GM23338 (cell line): ENCODE measurements at regions not wholly inside any gene's neighbourhood (a gene's known extent, or its start where the extent isn't known, plus 50 kb on each side); places are given as distances from the start of the nearest gene placed in this dataset.
A peak's percentile ranks its signal among the peaks of the same experiment; 100 is the strongest.

Source experiments
- ATAC-seq: fragments of 200-7000 bp; cut with Tn5 transposase; 3 replicates; pipeline ENCODE4 v1.9.1; 2020
- DNase-seq: peaks from one replicate; pipeline ENCODE4 v3.0.0-alpha.2; 2015; ENCODE audit warnings: low spot score
- H2AFZ ChIP-seq: fragments of 200-600 bp; sonication (generic); 2 replicates; pipeline ENCODE4 v1.8.0; 2016; ENCODE audit warnings: antibody characterized with exemption, mild to moderate bottlenecking, moderate library complexity
- H3F3A ChIP-seq: fragments of 200-600 bp; sonication (generic); replicated peaks from 2 replicates; pipeline ENCODE4 v1.8.0; 2017; ENCODE audit warnings: antibody characterized with exemption, mixed run types, low read depth
- H3K27ac ChIP-seq: fragments of 200-600 bp; sonication (generic); 2 replicates; pipeline ENCODE4 v1.6.1; 2016; ENCODE audit warnings: low read depth
- H3K27me3 ChIP-seq: fragments of 200-600 bp; sonication (generic); 2 replicates; pipeline ENCODE4 v1.8.0; 2016; ENCODE audit warnings: mild to moderate bottlenecking, mixed run types, moderate library complexity; ENCODE audit not compliant: insufficient read depth
- H3K36me3 ChIP-seq: fragments of 200-600 bp; sonication (generic); 2 replicates; pipeline ENCODE4 v1.8.0; 2016; ENCODE audit warnings: mild to moderate bottlenecking; ENCODE audit not compliant: insufficient read depth
- H3K4me1 ChIP-seq: fragments of 200-600 bp; sonication (generic); 2 replicates; pipeline ENCODE4 v1.8.0; 2016; ENCODE audit warnings: mild to moderate bottlenecking, moderate library complexity; ENCODE audit not compliant: insufficient read depth
- H3K4me2 ChIP-seq: fragments of 200-600 bp; sonication (generic); 2 replicates; pipeline ENCODE4 v1.7.1; 2017; ENCODE audit warnings: mixed run types
- H3K4me3 ChIP-seq: fragments of 200-600 bp; sonication (generic); 2 replicates; pipeline ENCODE4 v1.6.1; 2016; ENCODE audit warnings: mixed run types
- H3K79me2 ChIP-seq: fragments of 200-600 bp; sonication (generic); replicated peaks from 2 replicates; pipeline ENCODE4 v1.8.0; 2017; ENCODE audit warnings: mild to moderate bottlenecking; ENCODE audit not compliant: insufficient read depth
- H3K9me2 ChIP-seq: fragments of 200-600 bp; sonication (generic); 2 replicates; pipeline ENCODE4 v1.8.0; 2017; ENCODE audit not compliant: insufficient read depth
- H4K20me1 ChIP-seq: fragments of 200-600 bp; sonication (generic); replicated peaks from 2 replicates; pipeline ENCODE4 v1.8.0; 2017; ENCODE audit warnings: mild to moderate bottlenecking; ENCODE audit not compliant: insufficient read depth
- H3K27ac Mint-ChIP-seq: 2 replicates; pipeline ENCODE4 v1.8.0; 2020; ENCODE audit warnings: inconsistent platforms, mild to moderate bottlenecking, moderate library complexity, mixed read lengths
- H3K27me3 Mint-ChIP-seq: 3 replicates; pipeline ENCODE4 v1.8.0; 2022; ENCODE audit warnings: low read depth, mild to moderate bottlenecking, moderate library complexity, mixed read lengths, inconsistent platforms; ENCODE audit not compliant: insufficient read depth, poor library complexity
- H3K36me3 Mint-ChIP-seq: 3 replicates; pipeline ENCODE4 v1.8.0; 2021; ENCODE audit warnings: low read depth, mild to moderate bottlenecking, inconsistent platforms, moderate library complexity, mixed read lengths
- H3K4me1 Mint-ChIP-seq: 3 replicates; pipeline ENCODE4 v1.8.0; 2020; ENCODE audit warnings: mild to moderate bottlenecking, inconsistent platforms, mixed read lengths
- H3K4me3 Mint-ChIP-seq: 3 replicates; pipeline ENCODE4 v1.8.0; 2021; ENCODE audit warnings: moderate library complexity, mild to moderate bottlenecking, inconsistent platforms, mixed read lengths
- H3K9me3 Mint-ChIP-seq: 3 replicates; pipeline ENCODE4 v1.8.0; 2020; ENCODE audit warnings: moderate library complexity, mild to moderate bottlenecking, inconsistent platforms, mixed read lengths
- CTCF ChIP-seq, 2 experiments: fragments of 200-600 bp in 1 of 2; sonication (generic) in 1 of 2; conservative IDR thresholded peaks; 2 replicates each; pipeline versions ENCODE4 v1.5.1 to v1.6.1; 2016 to 2017; ENCODE audit warnings: antibody characterized with exemption in 2 of 2, low read depth in 2 of 2, mild to moderate bottlenecking in 2 of 2, moderate library complexity in 1 of 2
- EZH2 ChIP-seq: fragments of 200-600 bp; sonication (generic); IDR thresholded peaks from one replicate; pipeline ENCODE4 v1.8.0; 2017; ENCODE audit warnings: antibody characterized with exemption, mild to moderate bottlenecking, low read depth; ENCODE audit not compliant: unreplicated experiment
- EZH2phosphoT487 ChIP-seq: fragments of 200-600 bp; sonication (generic); IDR thresholded peaks from one replicate; pipeline ENCODE4 v1.8.1; 2018; ENCODE audit warnings: antibody characterized with exemption; ENCODE audit not compliant: unreplicated experiment
- JUNB ChIP-seq: IDR thresholded peaks from one replicate; pipeline ENCODE4 v1.6.1; 2016; ENCODE audit warnings: antibody characterized with exemption; ENCODE audit not compliant: unreplicated experiment
- NANOG ChIP-seq: IDR thresholded peaks from 2 replicates; pipeline ENCODE4 v1.6.1; 2016; ENCODE audit warnings: antibody characterized with exemption, borderline replicate concordance
- POLR2AphosphoS5 ChIP-seq: IDR thresholded peaks from 2 replicates; pipeline ENCODE4 v1.6.1; 2016; ENCODE audit warnings: antibody characterized with exemption, low read depth
- REST ChIP-seq: IDR thresholded peaks from one replicate; pipeline ENCODE4 v1.6.1; 2018; ENCODE audit warnings: antibody characterized with exemption; ENCODE audit not compliant: unreplicated experiment
- STAT1 ChIP-seq: IDR thresholded peaks from one replicate; pipeline ENCODE4 v1.6.1; 2016; ENCODE audit warnings: antibody characterized with exemption; ENCODE audit not compliant: unreplicated experiment
- ZNF114 ChIP-seq: fragments of 250-450 bp; sonication (Bioruptor Pico); IDR thresholded peaks from 2 replicates; pipeline ENCODE4 v1.5.0; 2020; ENCODE audit warnings: mild to moderate bottlenecking, moderate library complexity
- ZNF331 ChIP-seq: fragments of 250-450 bp; sonication (Bioruptor Pico); IDR thresholded peaks from 2 replicates; pipeline ENCODE4 v1.5.0; 2020; ENCODE audit warnings: low read depth, mild to moderate bottlenecking, moderate library complexity
- ZNF462 ChIP-seq: fragments of 250-450 bp; sonication (Bioruptor Pico); IDR thresholded peaks from 2 replicates; pipeline ENCODE4 v1.5.0; 2020; ENCODE audit warnings: mild to moderate bottlenecking, moderate library complexity

DNA sequence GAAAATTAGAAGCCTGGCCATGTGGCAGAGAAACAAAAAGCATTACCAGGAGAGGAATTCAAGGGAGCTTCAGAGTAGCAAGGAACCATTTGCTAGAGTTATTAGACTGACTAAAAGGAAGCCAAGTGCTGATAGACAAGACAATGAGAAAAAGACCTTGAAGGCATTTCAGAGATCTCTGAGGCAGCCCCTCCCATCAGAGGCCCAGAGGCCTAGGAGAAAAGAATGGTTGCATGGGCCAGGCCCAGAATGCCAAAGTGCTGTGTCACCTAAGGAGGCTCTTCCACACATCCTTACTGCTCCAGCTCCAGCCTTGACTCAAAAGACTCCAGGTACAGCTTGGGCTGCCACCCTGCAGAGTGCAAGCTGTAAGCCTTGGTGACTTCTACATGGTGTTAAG lies 61.8 kb upstream of the POU2AF2 start:
- no peak overlapping the region for H3K4me3 ChIP-seq
- H3K4me1 ChIP-seq, result no peaks in the 10 kb centered on the region
- ATAC-seq (no peak), DNase-seq (no peak)
- H3K27ac Mint-ChIP-seq, result no peak overlapping the region
- H3K9me3 Mint-ChIP-seq, result no peaks in the 10 kb centered on the region; the same call in 2 of the 3 replicates
- H3K4me1 Mint-ChIP-seq, result peaks cover 4% of the 10 kb centered on the region; the same call in 2 of the 3 replicates
- H3K79me2 ChIP-seq, result no peaks in the 10 kb centered on the region
- no peaks in the 10 kb centered on the region for H3K36me3 Mint-ChIP-seq
- H3K9me2 ChIP-seq, result peaks cover 3% of the 10 kb centered on the region; the same call in 1 of the 2 replicates
- peak overlapping the region; percentile 56; the same call in 1 of the 2 replicates for H2AFZ ChIP-seq
- H4K20me1 ChIP-seq, result no peaks in the 10 kb centered on the region
- H3K27me3 ChIP-seq, result no peaks in the 10 kb centered on the region
- no peaks in the 10 kb centered on the region for H3F3A ChIP-seq
- H3K27me3 Mint-ChIP-seq, result no peaks in the 10 kb centered on the region
- TF ChIP-seq ZNF331 (CRISPR knock-in tag) (no peak), POLR2AphosphoS5 (no peak), EZH2 (no peak), NANOG (no peak), REST (no peak), ZNF462 (CRISPR knock-in tag) (no peak), ZNF114 (CRISPR knock-in tag) (no peak), EZH2phosphoT487 (no peak), CTCF (conservative IDR thresholded peaks at IDR 0.05; ENCODE audit: low read depth in 2 of 2) (no peak), STAT1 (no peak), JUNB (no peak)
- no peak overlapping the region for H3K27ac ChIP-seq
- H3K4me3 Mint-ChIP-seq, result no peak overlapping the region
- H3K4me2 ChIP-seq, result no peak overlapping the region
- no peaks in the 10 kb centered on the region for H3K36me3 ChIP-seq
